Loucy (cell line): ENCODE measurements at regions not wholly inside any gene's neighbourhood (a gene's known extent, or its start where the extent isn't known, plus 50 kb on each side); places are given as distances from the start of the nearest gene placed in this dataset.

ENCODE experiments used
- H2AFZ ChIP-seq: fragments of 200-600 bp; sonication (generic); 2 replicates; pipeline ENCODE4 v1.6.0; 2016; ENCODE audit warnings: antibody characterized with exemption, mild to moderate bottlenecking, low read length, moderate library complexity
- H3F3A ChIP-seq: fragments of 200-600 bp; 2 replicates; pipeline ENCODE4 v1.6.0; 2016; ENCODE audit warnings: antibody characterized with exemption, low read depth, mild to moderate bottlenecking
- H3K27me3 ChIP-seq: fragments of 200-600 bp; sonication (generic); 2 replicates; pipeline ENCODE4 v1.6.1; 2014; ENCODE audit warnings: low read length, mild to moderate bottlenecking; ENCODE audit not compliant: insufficient read depth, poor library complexity, severe bottlenecking
- H3K36me3 ChIP-seq: fragments of 200-600 bp; sonication (generic); 2 replicates; pipeline ENCODE4 v1.6.1; 2016; ENCODE audit warnings: low read length; ENCODE audit not compliant: insufficient read depth
- H3K4me1 ChIP-seq: fragments of 200-600 bp; sonication (generic); 2 replicates; pipeline ENCODE4 v1.5.1; 2014; ENCODE audit warnings: low read length, mild to moderate bottlenecking; ENCODE audit not compliant: insufficient read depth, poor library complexity, severe bottlenecking
- H3K4me2 ChIP-seq: fragments of 200-600 bp; sonication (generic); 2 replicates; pipeline ENCODE4 v1.6.0; 2014; ENCODE audit warnings: antibody characterized with exemption, low read length, low read depth, mild to moderate bottlenecking; ENCODE audit not compliant: poor library complexity, severe bottlenecking
- H3K4me3 ChIP-seq: fragments of 200-600 bp; sonication (generic); 2 replicates; pipeline ENCODE4 v1.5.1; 2014; ENCODE audit warnings: low read length, mild to moderate bottlenecking, mixed read lengths; ENCODE audit not compliant: poor library complexity, severe bottlenecking
- H3K79me2 ChIP-seq: fragments of 200-600 bp; sonication (generic); 2 replicates; pipeline ENCODE4 v1.6.1; 2014; ENCODE audit warnings: low read length; ENCODE audit not compliant: insufficient read depth
- H3K9ac ChIP-seq: fragments of 200-600 bp; sonication (generic); 2 replicates; pipeline ENCODE4 v1.6.0; 2014; ENCODE audit warnings: mild to moderate bottlenecking, low read depth, low read length, moderate library complexity; ENCODE audit not compliant: poor library complexity, severe bottlenecking
- H3K9me2 ChIP-seq: fragments of 200-600 bp; sonication (generic); replicated peaks from 2 replicates; pipeline ENCODE4 v1.6.1; 2016; ENCODE audit warnings: low read depth, low read length, mixed read lengths
- H3K9me3 ChIP-seq: fragments of 200-600 bp; sonication (generic); 2 replicates; pipeline ENCODE4 v1.6.1; 2014; ENCODE audit warnings: mild to moderate bottlenecking, antibody characterized with exemption, low read length, low read depth; ENCODE audit not compliant: insufficient read depth
- H4K20me1 ChIP-seq: fragments of 200-600 bp; sonication (generic); 2 replicates; pipeline ENCODE4 v1.6.0; 2014; ENCODE audit warnings: antibody characterized with exemption, low read length, mild to moderate bottlenecking; ENCODE audit not compliant: insufficient read depth, poor library complexity, severe bottlenecking
- EZH2phosphoT487 ChIP-seq: fragments of 200-600 bp; IDR thresholded peaks from 2 replicates; pipeline ENCODE4 v1.6.1; 2018; ENCODE audit warnings: antibody characterized with exemption, mild to moderate bottlenecking, moderate library complexity, borderline replicate concordance
- TF ChIP-seq, protein P1 (sequence below): fragments of 200-600 bp; sonication (generic); conservative IDR thresholded peaks from 2 replicates; pipeline ENCODE4 v1.5.1; 2014; ENCODE audit warnings: mild to moderate bottlenecking, antibody characterized with exemption, low read length

- Histone ChIP-seq H3K36me3 (no peaks in the 10 kb centered on the region), H3K9ac (no peak overlapping the region), H3K4me3 (no peak overlapping the region), H4K20me1 (no peaks in the 10 kb centered on the region), H3K4me2 (no peak overlapping the region), H2AFZ (no peak overlapping the region), H3K4me1 (peaks cover 8% of the 10 kb centered on the region), H3K9me3 (no peaks in the 10 kb centered on the region), H3K79me2 (no peaks in the 10 kb centered on the region), H3K9me2 (no peaks in the 10 kb centered on the region), H3K27me3 (no peaks in the 10 kb centered on the region), H3F3A (no peaks in the 10 kb centered on the region)
- TF ChIP-seq, protein P1, sequence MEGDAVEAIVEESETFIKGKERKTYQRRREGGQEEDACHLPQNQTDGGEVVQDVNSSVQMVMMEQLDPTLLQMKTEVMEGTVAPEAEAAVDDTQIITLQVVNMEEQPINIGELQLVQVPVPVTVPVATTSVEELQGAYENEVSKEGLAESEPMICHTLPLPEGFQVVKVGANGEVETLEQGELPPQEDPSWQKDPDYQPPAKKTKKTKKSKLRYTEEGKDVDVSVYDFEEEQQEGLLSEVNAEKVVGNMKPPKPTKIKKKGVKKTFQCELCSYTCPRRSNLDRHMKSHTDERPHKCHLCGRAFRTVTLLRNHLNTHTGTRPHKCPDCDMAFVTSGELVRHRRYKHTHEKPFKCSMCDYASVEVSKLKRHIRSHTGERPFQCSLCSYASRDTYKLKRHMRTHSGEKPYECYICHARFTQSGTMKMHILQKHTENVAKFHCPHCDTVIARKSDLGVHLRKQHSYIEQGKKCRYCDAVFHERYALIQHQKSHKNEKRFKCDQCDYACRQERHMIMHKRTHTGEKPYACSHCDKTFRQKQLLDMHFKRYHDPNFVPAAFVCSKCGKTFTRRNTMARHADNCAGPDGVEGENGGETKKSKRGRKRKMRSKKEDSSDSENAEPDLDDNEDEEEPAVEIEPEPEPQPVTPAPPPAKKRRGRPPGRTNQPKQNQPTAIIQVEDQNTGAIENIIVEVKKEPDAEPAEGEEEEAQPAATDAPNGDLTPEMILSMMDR = no peak
- TF ChIP-seq EZH2phosphoT487 = no peak
These were observed 66.3 kb upstream of the NCOR2 start for GRCh38 chr12:124633365-124634362.

DNA sequence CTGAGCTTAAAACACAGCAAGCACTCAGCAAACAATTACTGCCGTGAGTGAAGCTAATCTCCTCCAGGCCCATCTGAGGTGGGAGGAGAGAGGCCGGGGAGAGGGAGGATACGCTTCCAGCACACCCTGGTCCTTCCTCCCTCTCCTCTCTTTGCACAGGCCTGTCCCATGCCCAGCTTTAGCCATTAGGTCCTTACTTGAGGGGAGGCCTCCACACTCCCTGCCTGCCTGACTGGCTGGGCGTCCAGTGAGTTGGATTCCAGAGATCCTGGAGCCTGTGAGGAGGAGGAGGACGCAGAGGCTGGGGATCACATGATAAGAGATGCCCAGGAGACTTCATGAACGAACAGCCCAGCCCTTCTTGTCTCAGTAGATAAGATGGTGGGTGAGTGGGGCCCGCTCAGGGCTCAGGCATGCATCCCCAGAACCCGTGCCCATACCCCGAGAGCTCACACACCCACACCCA is 65.1 kb upstream of the NCOR2 start:
- Histone ChIP-seq H3K9me3 (no peaks in the 10 kb centered on the region), H3K9me2 (no peaks in the 10 kb centered on the region), H3K79me2 (no peaks in the 10 kb centered on the region), H3K9ac (no peak overlapping the region), H4K20me1 (no peaks in the 10 kb centered on the region), H3K4me2 (no peak overlapping the region), H3F3A (no peaks in the 10 kb centered on the region), H3K36me3 (no peaks in the 10 kb centered on the region), H3K4me1 (peaks cover 8% of the 10 kb centered on the region), H2AFZ (no peak overlapping the region), H3K27me3 (no peaks in the 10 kb centered on the region), H3K4me3 (no peak overlapping the region)
- TF ChIP-seq, protein P1 = no peak
- no peak for TF ChIP-seq EZH2phosphoT487

DNA sequence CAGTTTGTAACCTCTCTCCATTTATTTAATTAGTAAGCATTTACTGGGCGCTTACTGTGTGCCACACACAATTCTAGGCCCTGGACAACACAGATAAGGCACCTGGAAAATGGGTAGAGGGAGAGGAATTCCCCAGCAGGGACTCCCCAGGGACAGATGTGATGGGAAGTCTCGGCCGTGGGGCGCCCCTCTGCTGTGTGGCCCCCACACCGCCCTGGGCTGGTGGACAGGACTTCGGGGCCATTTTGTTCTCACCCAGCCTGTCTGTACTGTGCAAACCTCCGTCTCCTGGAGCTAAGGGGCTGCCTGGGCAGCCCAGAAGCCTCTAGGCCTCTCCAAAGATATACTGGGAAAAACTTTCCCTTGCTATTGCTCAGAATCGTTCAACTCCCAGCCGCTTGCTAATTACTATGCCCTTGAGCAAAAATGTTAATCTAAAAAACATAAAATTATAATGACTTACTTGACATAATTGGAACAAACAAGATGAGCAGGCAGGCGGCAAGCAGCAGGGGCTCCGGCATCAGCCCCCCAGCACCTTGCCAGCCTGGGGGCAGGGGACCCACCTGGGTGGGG is 64.4 kb upstream of the NCOR2 start:
- Histone ChIP-seq H3F3A (no peaks in the 10 kb centered on the region), H3K4me1 (peaks cover 8% of the 10 kb centered on the region), H2AFZ (no peak overlapping the region), H4K20me1 (no peaks in the 10 kb centered on the region), H3K9me2 (no peaks in the 10 kb centered on the region), H3K9ac (no peak overlapping the region), H3K36me3 (no peaks in the 10 kb centered on the region), H3K9me3 (no peaks in the 10 kb centered on the region), H3K4me2 (no peak overlapping the region), H3K4me3 (no peak overlapping the region), H3K27me3 (no peaks in the 10 kb centered on the region), H3K79me2 (no peaks in the 10 kb centered on the region)
- TF ChIP-seq EZH2phosphoT487 = no peak
- TF ChIP-seq, protein P1 = no peak
